ENCODE measurements at regions not wholly inside any gene's neighbourhood (a gene's known extent, or its start where the extent isn't known, plus 50 kb on each side); places are given as distances from the start of the nearest gene placed in this dataset.

GRCh38 chr14:87170179-87170578 is 822.8 kb downstream of the GALC start:
- Histone ChIP-seq H3K4me3 (ENCODE audit: low read length) (no peak overlapping the region), H3K36me3 (ENCODE audit: control insufficient read depth, low read length) (no peaks in the 10 kb centered on the region), H3K9me2 (replicated peaks; ENCODE audit: control insufficient read depth, low read length) (no peaks in the 10 kb centered on the region), H3K27me3 (ENCODE audit: control insufficient read depth, low read length) (no peaks in the 10 kb centered on the region), H3F3A (ENCODE audit: control insufficient read depth, insufficient read depth) (no peaks in the 10 kb centered on the region), H3K4me1 (ENCODE audit: control insufficient read depth, low read length) (no peaks in the 10 kb centered on the region), H4K20me1 (ENCODE audit: control insufficient read depth, insufficient read depth, low read depth, low read length) (no peaks in the 10 kb centered on the region), H3K4me2 (ENCODE audit: low read length) (no peak overlapping the region), H3K79me2 (ENCODE audit: control insufficient read depth, low read length) (no peaks in the 10 kb centered on the region), H3K27ac (ENCODE audit: low read depth, low read length) (no peak overlapping the region), H3K9me3 (ENCODE audit: control insufficient read depth, insufficient read depth, low read length) (no peaks in the 10 kb centered on the region)
- TF ChIP-seq CTCF (IDR thresholded peaks at IDR 0.05; ENCODE audit: low read depth, low read length, poor library complexity, severe bottlenecking) (no peak), EZH2phosphoT487 (IDR thresholded peaks at IDR 0.05; ENCODE audit: borderline replicate concordance, low read length) (no peak)

GRCh38 chr14:87169362-87169761 is 823.6 kb downstream of the GALC start:
- H3K4me3 ChIP-seq (ENCODE audit: low read length), result no peak overlapping the region
- H3F3A ChIP-seq (ENCODE audit: control insufficient read depth, insufficient read depth), result no peaks in the 10 kb centered on the region
- H3K4me1 ChIP-seq (ENCODE audit: control insufficient read depth, low read length), result no peaks in the 10 kb centered on the region
- no peaks in the 10 kb centered on the region for H3K36me3 ChIP-seq (ENCODE audit: control insufficient read depth, low read length)
- no peaks in the 10 kb centered on the region for H3K9me2 ChIP-seq (replicated peaks; ENCODE audit: control insufficient read depth, low read length)
- no peak for TF ChIP-seq CTCF (IDR thresholded peaks at IDR 0.05; ENCODE audit: low read depth, low read length, poor library complexity, severe bottlenecking)
- TF ChIP-seq EZH2phosphoT487 (IDR thresholded peaks at IDR 0.05; ENCODE audit: borderline replicate concordance, low read length), result no peak
- no peaks in the 10 kb centered on the region for H3K9me3 ChIP-seq (ENCODE audit: control insufficient read depth, insufficient read depth, low read length)
- H3K27me3 ChIP-seq (ENCODE audit: control insufficient read depth, low read length), result no peaks in the 10 kb centered on the region
- H3K79me2 ChIP-seq (ENCODE audit: control insufficient read depth, low read length), result no peaks in the 10 kb centered on the region
- H4K20me1 ChIP-seq (ENCODE audit: control insufficient read depth, insufficient read depth, low read depth, low read length), result no peaks in the 10 kb centered on the region
- no peak overlapping the region for H3K4me2 ChIP-seq (ENCODE audit: low read length)
- no peak overlapping the region for H3K27ac ChIP-seq (ENCODE audit: low read depth, low read length)

- Histone ChIP-seq H3K9me3 (ENCODE audit: control insufficient read depth, insufficient read depth, low read length) (no peaks in the 10 kb centered on the region), H3K4me1 (ENCODE audit: control insufficient read depth, low read length) (no peaks in the 10 kb centered on the region), H3K79me2 (ENCODE audit: control insufficient read depth, low read length) (no peaks in the 10 kb centered on the region), H3K27me3 (ENCODE audit: control insufficient read depth, low read length) (no peaks in the 10 kb centered on the region), H3K4me2 (ENCODE audit: low read length) (no peak overlapping the region), H3K27ac (ENCODE audit: low read depth, low read length) (no peak overlapping the region), H3K4me3 (ENCODE audit: low read length) (no peak overlapping the region), H3K36me3 (ENCODE audit: control insufficient read depth, low read length) (no peaks in the 10 kb centered on the region), H3F3A (ENCODE audit: control insufficient read depth, insufficient read depth) (no peaks in the 10 kb centered on the region), H3K9me2 (replicated peaks; ENCODE audit: control insufficient read depth, low read length) (no peaks in the 10 kb centered on the region), H4K20me1 (ENCODE audit: control insufficient read depth, insufficient read depth, low read depth, low read length) (no peaks in the 10 kb centered on the region)
- TF ChIP-seq CTCF (IDR thresholded peaks at IDR 0.05; ENCODE audit: low read depth, low read length, poor library complexity, severe bottlenecking) (no peak), EZH2phosphoT487 (IDR thresholded peaks at IDR 0.05; ENCODE audit: borderline replicate concordance, low read length) (no peak)
Measured at GRCh38 chr14:87161502-87161901, 831.5 kb downstream of the GALC start.

- H4K20me1 ChIP-seq (ENCODE audit: control insufficient read depth, insufficient read depth, low read depth, low read length), result no peaks in the 10 kb centered on the region
- H3K4me2 ChIP-seq (ENCODE audit: low read length), result no peak overlapping the region
- no peaks in the 10 kb centered on the region for H3K36me3 ChIP-seq (ENCODE audit: control insufficient read depth, low read length)
- H3K4me1 ChIP-seq (ENCODE audit: control insufficient read depth, low read length), result no peaks in the 10 kb centered on the region
- no peak overlapping the region for H3K4me3 ChIP-seq (ENCODE audit: low read length)
- H3K9me2 ChIP-seq (replicated peaks; ENCODE audit: control insufficient read depth, low read length), result no peaks in the 10 kb centered on the region
- H3F3A ChIP-seq (ENCODE audit: control insufficient read depth, insufficient read depth), result no peaks in the 10 kb centered on the region
- H3K79me2 ChIP-seq (ENCODE audit: control insufficient read depth, low read length), result no peaks in the 10 kb centered on the region
- H3K9me3 ChIP-seq (ENCODE audit: control insufficient read depth, insufficient read depth, low read length), result no peaks in the 10 kb centered on the region
- H3K27me3 ChIP-seq (ENCODE audit: control insufficient read depth, low read length), result no peaks in the 10 kb centered on the region
- TF ChIP-seq CTCF (IDR thresholded peaks at IDR 0.05; ENCODE audit: low read depth, low read length, poor library complexity, severe bottlenecking) (no peak), EZH2phosphoT487 (IDR thresholded peaks at IDR 0.05; ENCODE audit: borderline replicate concordance, low read length) (no peak)
- H3K27ac ChIP-seq (ENCODE audit: low read depth, low read length), result no peak overlapping the region
Measured at GRCh38 chr14:87160989-87161388, 832.0 kb downstream of the GALC start.
